ENCODE measurements at regions not wholly inside any gene's neighbourhood (a gene's known extent, or its start where the extent isn't known, plus 50 kb on each side); places are given as distances from the start of the nearest gene placed in this dataset.

DNA sequence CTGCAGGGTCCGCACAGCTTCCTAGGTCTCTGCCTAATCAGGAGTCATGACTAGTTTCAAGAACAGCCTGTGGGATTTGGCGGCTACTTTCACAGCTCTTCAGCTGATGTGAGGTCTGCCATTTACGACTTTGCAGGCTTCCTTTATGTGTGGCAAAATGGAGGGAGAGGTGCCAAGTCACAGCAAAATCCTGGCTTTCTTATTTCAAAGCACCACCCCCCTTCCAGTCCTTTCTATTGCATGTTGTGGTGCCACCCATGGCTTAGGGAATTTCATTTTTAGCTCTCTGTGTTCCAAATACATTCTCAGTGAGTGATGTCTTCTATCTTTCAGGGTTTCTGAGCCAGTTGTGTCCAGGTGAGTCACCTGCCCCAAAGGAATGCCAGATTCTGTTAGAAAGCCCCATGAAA is 75.1 kb upstream of the WLS start:
- TF ChIP-seq, protein P1, sequence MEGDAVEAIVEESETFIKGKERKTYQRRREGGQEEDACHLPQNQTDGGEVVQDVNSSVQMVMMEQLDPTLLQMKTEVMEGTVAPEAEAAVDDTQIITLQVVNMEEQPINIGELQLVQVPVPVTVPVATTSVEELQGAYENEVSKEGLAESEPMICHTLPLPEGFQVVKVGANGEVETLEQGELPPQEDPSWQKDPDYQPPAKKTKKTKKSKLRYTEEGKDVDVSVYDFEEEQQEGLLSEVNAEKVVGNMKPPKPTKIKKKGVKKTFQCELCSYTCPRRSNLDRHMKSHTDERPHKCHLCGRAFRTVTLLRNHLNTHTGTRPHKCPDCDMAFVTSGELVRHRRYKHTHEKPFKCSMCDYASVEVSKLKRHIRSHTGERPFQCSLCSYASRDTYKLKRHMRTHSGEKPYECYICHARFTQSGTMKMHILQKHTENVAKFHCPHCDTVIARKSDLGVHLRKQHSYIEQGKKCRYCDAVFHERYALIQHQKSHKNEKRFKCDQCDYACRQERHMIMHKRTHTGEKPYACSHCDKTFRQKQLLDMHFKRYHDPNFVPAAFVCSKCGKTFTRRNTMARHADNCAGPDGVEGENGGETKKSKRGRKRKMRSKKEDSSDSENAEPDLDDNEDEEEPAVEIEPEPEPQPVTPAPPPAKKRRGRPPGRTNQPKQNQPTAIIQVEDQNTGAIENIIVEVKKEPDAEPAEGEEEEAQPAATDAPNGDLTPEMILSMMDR (optimal IDR thresholded peaks at IDR 0.05 in 1 of 3, IDR thresholded peaks at IDR 0.05 in 1 of 3, conservative IDR thresholded peaks at IDR 0.05 in 1 of 3; ENCODE audit: extremely low read depth in 1 of 3, insufficient read depth in 2 of 3, low read length in 3 of 3): no peak
- no peak for TF ChIP-seq EZH2 (IDR thresholded peaks at IDR 0.05; ENCODE audit: low read length)
- H3K36me3 ChIP-seq (ENCODE audit: control insufficient read depth in 2 of 2, extremely low read depth in 1 of 2, insufficient read depth in 2 of 2, low read length in 2 of 2): no peaks in the 10 kb centered on the region
- H3K27me3 ChIP-seq (ENCODE audit: control insufficient read depth, extremely low read depth, insufficient read depth, low read length): peaks cover 3% of the 10 kb centered on the region
- dilution Hi-C loops (cut with MboI; ENCODE audit: extremely low pct_ligation_motif_present, low sequenced_read_pairs): no loop called here
- no peaks in the 10 kb centered on the region for H3K9me3 ChIP-seq (ENCODE audit: control insufficient read depth, low read depth, low read length)
- peak overlapping the region; percentile 59 for H3K4me2 ChIP-seq (ENCODE audit: control insufficient read depth, extremely low read depth, insufficient read depth, low read depth, low read length)
- H3K4me1 ChIP-seq (ENCODE audit: control insufficient read depth, extremely low read depth, insufficient read depth, low read length): peaks cover 8% of the 10 kb centered on the region
- no peaks in the 10 kb centered on the region for H4K20me1 ChIP-seq (ENCODE audit: control insufficient read depth, extremely low read depth, insufficient read depth, low read length)
- no peaks in the 10 kb centered on the region for H3K9me1 ChIP-seq (ENCODE audit: control insufficient read depth, extremely low read depth, insufficient read depth, low read length)
- no peak overlapping the region for H3K27ac ChIP-seq (ENCODE audit: control insufficient read depth, insufficient read depth, low read length)
- H2AFZ ChIP-seq (ENCODE audit: control insufficient read depth, low read length): peak overlapping the region; percentile 59
- peak; percentile 69 for FAIRE-seq
- no peak overlapping the region for H3K9ac ChIP-seq (ENCODE audit: control insufficient read depth, extremely low read depth, insufficient read depth, low read length)
- peak; percentile 25 for DNase-seq (ENCODE audit: low read depth, low spot score)
- peak overlapping the region in 1 of 3 experiments; percentile 5 for H3K4me3 ChIP-seq (ENCODE audit: control insufficient read depth in 2 of 3, extremely low read depth in 1 of 3, insufficient read depth in 2 of 3, low read depth in 1 of 3, low read length in 3 of 3)
- no peaks in the 10 kb centered on the region for H3K79me2 ChIP-seq (ENCODE audit: control insufficient read depth, insufficient read depth, low read length)

DNA sequence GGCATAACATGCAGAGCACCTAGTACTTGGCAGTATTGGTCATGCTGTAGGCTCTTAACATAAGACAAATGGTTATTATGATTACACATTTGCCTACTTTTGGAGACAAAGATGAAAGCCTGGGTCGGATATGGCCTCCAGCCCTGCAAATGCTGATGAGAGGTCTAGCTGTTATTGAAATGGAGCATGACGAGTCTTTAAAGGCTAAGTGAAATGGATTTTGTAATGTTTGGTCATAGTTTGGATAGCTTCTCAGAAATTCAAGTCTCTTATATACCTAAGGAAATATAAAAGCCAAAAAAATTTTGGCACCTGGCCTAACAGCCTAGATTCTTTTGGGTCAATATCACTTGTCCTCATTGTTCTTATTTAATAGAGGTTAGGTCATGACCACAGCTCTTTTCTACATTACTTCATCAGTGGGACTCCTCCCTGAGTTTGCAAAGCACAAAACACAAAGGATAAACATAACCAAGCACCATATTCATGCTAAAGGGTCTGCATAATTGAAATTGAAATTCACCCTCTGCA is 69.2 kb upstream of the WLS start:
- DNase-seq (ENCODE audit: low read depth, low spot score): no peak

More for the DNA sequence above, 69.2 kb upstream of the WLS start:
- Histone ChIP-seq H3K27ac (ENCODE audit: control insufficient read depth, insufficient read depth, low read length) (no peak overlapping the region), H3K4me2 (ENCODE audit: control insufficient read depth, extremely low read depth, insufficient read depth, low read depth, low read length) (no peak overlapping the region), H2AFZ (ENCODE audit: control insufficient read depth, low read length) (no peak overlapping the region), H3K27me3 (ENCODE audit: control insufficient read depth, extremely low read depth, insufficient read depth, low read length) (peaks cover 3% of the 10 kb centered on the region), H3K9me3 (ENCODE audit: control insufficient read depth, low read depth, low read length) (no peaks in the 10 kb centered on the region), H4K20me1 (ENCODE audit: control insufficient read depth, extremely low read depth, insufficient read depth, low read length) (no peaks in the 10 kb centered on the region), H3K9me1 (ENCODE audit: control insufficient read depth, extremely low read depth, insufficient read depth, low read length) (no peaks in the 10 kb centered on the region), H3K36me3 (ENCODE audit: control insufficient read depth in 2 of 2, extremely low read depth in 1 of 2, insufficient read depth in 2 of 2, low read length in 2 of 2) (no peaks in the 10 kb centered on the region), H3K9ac (ENCODE audit: control insufficient read depth, extremely low read depth, insufficient read depth, low read length) (no peak overlapping the region), H3K4me3 (ENCODE audit: control insufficient read depth in 2 of 3, extremely low read depth in 1 of 3, insufficient read depth in 2 of 3, low read depth in 1 of 3, low read length in 3 of 3) (no peak overlapping the region), H3K79me2 (ENCODE audit: control insufficient read depth, insufficient read depth, low read length) (no peaks in the 10 kb centered on the region), H3K4me1 (ENCODE audit: control insufficient read depth, extremely low read depth, insufficient read depth, low read length) (no peaks in the 10 kb centered on the region)
- TF ChIP-seq, protein P1 (optimal IDR thresholded peaks at IDR 0.05 in 1 of 3, IDR thresholded peaks at IDR 0.05 in 1 of 3, conservative IDR thresholded peaks at IDR 0.05 in 1 of 3; ENCODE audit: extremely low read depth in 1 of 3, insufficient read depth in 2 of 3, low read length in 3 of 3): no peak
- no peak for TF ChIP-seq EZH2 (IDR thresholded peaks at IDR 0.05; ENCODE audit: low read length)
- dilution Hi-C loops (cut with MboI; ENCODE audit: extremely low pct_ligation_motif_present, low sequenced_read_pairs): no loop called here
- no peak for FAIRE-seq
